OCI-LY3 (cell line): ENCODE measurements at regions not wholly inside any gene's neighbourhood (a gene's known extent, or its start where the extent isn't known, plus 50 kb on each side); places are given as distances from the start of the nearest gene placed in this dataset.
"Not testable (repeated sequence)": the region's sequence is repeated elsewhere in the genome, so short reads cannot be mapped to it uniquely, and the experiment has no call there.

Experiments
- CTCF ChIP-seq: fragments of 200-600, 300-600 bp; sonication (generic); IDR thresholded peaks from 2 replicates; pipeline ENCODE4 v1.5.1; 2014; ENCODE audit warnings: antibody characterized with exemption, low read length, low read depth
- EZH2phosphoT487 ChIP-seq: fragments of 200-600 bp; shearing (Covaris generic); IDR thresholded peaks from 2 replicates; pipeline ENCODE4 v1.6.1; 2018; ENCODE audit warnings: antibody characterized with exemption, mixed run types, low read depth

- not testable (repeated sequence) for TF ChIP-seq CTCF, EZH2phosphoT487
Measured at GRCh38 chr6:121895731-121896130, 460.3 kb downstream of the GJA1 start.
